Stimulated activated CD4-positive, alpha-beta T cell treated with anti-CD3 and anti-CD28 coated beads, Interleukin-1b, Interleukin-23, amount 100 ng/mL, for 24 hours (primary cell): ENCODE measurements at regions not wholly inside any gene's neighbourhood (a gene's known extent, or its start where the extent isn't known, plus 50 kb on each side); places are given as distances from the start of the nearest gene placed in this dataset.

Experiments
- DNase-seq, 4 experiments: peaks; one replicate each; pipeline ENCODE4 v3.0.0-alpha.2; 2020; ENCODE audit warnings: low read depth in 4 of 4, low spot score in 1 of 4

DNA sequence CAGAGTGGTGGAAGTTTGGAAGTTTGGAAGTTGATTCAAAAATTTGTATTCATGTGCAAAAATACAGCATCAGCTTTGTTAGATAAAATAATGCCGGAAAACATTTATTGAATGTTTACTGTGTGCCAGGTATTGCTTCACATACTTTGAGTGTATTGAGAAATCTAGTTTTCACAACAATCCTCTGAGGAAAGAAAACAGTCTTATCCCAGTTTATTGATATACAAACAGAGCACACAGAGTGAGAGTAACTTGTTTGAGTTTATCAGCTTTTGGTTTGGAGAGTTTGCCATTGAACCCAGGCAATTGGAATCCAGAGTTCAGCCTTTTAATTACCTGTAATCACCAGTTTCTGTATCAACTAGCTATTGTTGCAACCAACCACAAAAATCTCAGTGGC is 127.2 kb upstream of the RPS6KA3 start:
- no peak for DNase-seq

DNA sequence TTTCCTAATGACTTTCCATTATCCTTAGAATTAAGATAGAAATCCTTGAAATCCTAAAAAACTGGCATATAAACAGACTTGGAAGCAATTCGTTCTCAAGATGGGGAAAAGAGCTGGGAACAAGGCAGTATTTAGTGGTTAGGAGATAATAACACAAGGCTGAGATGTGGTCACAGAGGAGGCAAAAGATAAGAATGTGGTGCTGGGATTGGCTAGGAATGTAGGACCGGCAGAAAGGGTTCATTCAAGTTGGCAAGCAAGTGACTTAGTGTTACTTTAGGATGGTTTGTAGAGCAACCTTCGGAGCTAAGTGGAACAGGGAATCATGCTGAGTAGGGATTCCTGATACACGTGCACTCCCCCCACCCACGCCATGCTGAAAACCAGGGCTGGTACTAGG is 121.9 kb upstream of the RPS6KA3 start:
- no peak for DNase-seq

- DNase-seq, result no peak
Measured at GRCh38 chrX:20383477-20383876, 116.8 kb upstream of the RPS6KA3 start.

GRCh38 chrX:20382518-20383297 is 116.0 kb upstream of the RPS6KA3 start:
- no peak for DNase-seq

DNA sequence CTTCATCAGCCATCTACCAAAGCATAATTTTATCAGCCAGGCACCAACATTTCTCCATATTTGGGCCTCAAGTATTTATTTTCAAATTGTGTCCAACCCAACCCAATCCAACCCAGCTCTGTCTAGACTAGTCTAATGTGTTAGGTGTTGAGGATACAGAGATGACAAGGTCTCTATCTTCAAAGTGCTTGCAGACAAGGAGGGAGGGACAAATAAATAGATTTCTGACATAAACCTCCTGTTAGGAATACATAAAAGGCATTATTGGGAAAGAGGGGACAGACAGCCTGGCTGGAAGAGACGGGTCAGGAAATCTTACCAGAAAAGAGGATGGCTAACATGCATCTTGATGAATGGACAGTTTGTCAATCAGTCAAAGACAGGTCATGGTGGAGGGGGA is 115.4 kb upstream of the RPS6KA3 start:
- no peak for DNase-seq

- DNase-seq, result peak in 1 of 4 experiments; percentile 15
Measured at GRCh38 chrX:20378233-20378920, 111.7 kb upstream of the RPS6KA3 start.

DNA sequence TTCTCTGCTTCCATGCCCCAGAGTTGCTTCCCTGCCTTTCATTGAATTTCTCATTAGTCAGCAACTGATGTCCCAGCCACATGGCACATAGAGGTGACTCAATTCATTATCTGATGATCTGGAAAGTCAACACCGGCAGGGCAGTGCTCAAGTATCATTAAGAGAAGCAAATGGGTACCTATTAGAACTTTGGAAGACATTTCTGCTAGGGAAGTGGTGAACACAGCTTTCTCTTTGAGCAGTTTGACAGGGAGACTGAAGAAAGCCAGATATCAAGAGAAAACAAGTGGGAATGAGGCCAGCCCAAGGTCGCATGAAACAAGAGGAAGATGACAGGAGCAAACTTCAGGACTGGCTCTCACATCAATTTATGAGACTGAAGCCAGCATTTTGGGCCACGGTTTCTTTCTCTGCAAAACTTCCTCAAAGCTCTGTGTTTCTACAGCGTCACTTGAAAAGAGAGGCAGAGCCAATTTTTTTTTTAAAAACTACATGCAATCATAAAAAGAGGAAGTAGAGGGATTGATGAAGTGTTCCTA is 108.3 kb upstream of the RPS6KA3 start:
- no peak for DNase-seq

GRCh38 chrX:20374450-20374849 is 107.7 kb upstream of the RPS6KA3 start:
- DNase-seq, result no peak

DNA sequence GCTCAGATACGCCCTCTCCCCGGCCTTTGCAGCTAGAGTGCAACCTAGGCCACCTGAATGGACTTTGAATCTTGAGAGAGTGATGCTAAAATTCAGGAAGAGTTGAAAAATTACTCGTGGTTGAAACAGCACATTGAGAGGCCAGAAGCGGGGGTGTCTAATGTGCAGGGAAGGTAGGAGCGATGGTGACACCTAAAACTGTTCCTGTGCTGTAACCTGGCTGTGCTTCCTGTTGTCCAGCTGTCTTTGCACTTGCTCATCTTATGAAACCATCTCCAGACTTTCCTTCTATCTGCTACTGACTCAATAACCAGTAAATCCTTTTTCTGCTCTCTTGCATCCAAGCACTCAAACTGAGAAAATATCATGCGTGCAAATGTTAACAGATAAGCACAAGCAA is 106.4 kb upstream of the RPS6KA3 start:
- DNase-seq, result no peak

- no peak for DNase-seq
Measured at GRCh38 chrX:20372533-20372932, 105.8 kb upstream of the RPS6KA3 start.

DNA sequence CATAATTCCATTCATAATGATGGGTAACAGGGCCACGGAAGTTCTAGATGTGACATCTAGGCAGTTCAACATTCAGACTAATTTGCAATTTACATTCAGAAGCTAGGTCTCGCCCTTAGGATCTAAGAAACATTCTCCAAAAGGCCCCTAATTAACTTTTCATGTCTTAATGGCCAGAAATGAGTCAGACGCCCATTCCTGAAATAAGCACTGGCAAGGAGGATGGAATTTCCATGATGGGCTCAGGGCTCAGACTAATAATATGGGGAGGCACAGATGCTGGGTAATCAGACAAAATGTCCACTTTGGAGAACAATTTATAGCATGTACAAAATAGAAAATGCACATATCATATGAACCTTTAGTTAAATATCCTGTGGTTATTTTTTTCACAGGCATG is 102.8 kb upstream of the RPS6KA3 start:
- no peak for DNase-seq

DNA sequence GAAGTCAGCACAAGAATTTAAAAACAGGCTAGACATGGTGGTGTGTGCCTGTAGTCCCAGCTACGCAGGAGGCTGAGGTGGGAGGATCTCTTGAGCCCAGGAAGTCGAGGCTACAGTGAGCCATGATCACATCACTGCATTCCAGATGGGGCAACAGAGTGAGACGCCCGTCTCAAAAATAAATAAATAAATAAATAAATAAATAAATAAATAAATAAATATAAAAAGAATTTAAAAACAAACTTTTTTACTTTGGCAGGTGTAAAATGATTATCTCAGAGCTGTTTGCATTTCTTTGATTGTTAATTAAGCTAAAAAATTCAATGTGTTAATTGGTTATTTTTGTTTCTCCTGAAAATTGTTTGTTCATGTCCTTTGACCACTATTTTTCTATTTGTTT is 97.5 kb upstream of the RPS6KA3 start:
- no peak for DNase-seq

- DNase-seq, result no peak
Measured at GRCh38 chrX:20363275-20363674, 96.6 kb upstream of the RPS6KA3 start.

- DNase-seq, result no peak
Measured at GRCh38 chrX:20362268-20363267, 95.9 kb upstream of the RPS6KA3 start.

DNA sequence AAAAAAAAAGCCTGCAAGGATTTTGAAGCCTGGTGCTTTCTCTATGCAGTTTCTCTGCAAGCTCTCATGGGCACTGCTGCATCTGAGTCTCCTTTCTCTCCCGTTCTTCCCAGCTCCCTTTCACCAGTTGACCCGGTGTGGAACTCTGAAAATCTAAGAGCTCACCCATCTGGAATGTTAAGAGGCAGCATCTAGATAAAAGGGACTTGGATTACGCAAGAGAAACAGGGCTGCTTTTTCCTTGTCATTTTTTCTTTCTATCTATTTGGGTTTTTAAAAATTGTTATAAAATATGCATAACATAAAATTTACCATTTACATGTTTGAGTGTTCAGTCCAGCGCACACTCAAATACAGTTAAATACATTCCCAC is 95.2 kb upstream of the RPS6KA3 start:
- DNase-seq, result no peak

GRCh38 chrX:20361081-20361889 is 94.6 kb upstream of the RPS6KA3 start:
- no peak for DNase-seq

DNA sequence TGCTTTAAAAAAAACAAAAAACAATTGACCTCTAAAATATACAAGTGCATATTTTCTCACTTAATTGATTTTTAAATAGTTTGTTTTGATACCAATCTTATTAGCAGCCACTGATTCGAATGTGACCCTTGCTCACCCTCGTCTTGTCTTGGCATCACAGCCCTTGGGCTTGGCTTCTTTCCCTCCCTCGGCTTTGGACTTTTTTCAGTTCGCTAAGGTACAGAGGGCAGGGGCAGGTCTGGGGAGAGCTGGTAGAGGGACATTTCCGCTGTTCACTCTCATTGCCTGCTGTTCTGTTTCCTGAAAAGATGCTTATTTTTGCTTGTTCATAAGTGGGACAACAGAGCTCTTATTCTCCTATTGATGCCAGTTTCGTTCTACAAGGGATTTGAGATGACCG is 88.5 kb upstream of the RPS6KA3 start:
- no peak for DNase-seq

DNA sequence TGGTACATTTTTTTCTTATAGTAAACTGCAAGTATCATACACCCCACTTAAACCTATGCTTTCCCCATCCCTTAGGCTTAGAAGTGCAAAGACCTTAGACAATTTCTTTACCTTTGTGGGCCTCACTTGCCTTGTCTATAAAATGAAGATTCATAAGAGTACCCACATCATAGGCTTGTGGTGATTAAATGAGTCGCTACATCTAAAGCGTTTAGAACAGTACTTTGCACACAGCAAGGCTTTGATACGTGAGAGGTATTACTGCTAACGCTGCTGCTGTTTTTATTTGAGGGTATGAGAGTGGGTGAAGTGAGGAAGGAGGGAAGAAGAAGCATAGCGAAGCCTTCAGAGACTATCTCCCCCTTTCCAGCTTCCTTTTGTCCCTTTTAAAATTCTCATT is 87.8 kb upstream of the RPS6KA3 start:
- DNase-seq, result no peak

GRCh38 chrX:20352935-20353336 is 86.2 kb upstream of the RPS6KA3 start:
- DNase-seq, result no peak

DNA sequence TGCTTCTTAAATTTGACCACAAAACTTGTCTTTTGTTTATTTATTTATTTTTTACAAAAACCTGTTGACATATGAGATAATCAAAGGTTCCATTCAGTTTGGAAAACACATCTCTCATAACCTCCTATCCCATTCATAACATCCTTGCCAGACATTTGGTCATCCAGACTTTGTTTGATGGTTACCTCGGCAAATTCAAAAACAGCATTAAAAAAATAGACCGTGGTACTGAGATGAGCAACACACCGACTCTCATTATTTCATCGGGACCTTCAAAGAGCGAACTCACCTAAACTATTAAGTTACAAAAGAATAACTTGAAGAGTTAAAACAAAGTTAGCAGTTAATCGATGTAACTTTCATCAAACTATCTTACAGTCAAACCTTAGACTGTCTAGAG is 85.8 kb upstream of the RPS6KA3 start:
- DNase-seq, result no peak

DNA sequence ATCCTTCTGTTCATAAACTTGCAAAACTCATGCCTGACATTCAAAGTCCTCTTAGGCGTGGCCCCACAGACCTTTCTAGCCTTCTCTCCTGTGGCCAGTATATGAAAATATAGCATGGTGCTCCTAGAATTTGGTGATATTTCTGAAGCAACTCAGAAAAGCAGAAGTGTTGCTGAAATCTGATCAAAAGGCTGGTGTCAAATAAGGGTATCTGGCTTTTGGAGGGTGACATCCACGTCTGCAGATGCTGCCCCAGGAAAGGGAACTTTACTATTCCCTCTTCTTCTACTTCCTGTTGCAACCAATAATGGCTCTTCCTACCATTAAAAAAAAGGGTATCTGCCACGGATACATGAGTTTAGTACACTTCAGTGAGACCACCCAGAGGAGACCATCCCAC is 83.9 kb upstream of the RPS6KA3 start:
- no peak for DNase-seq
